ENCODE measurements at regions not wholly inside any gene's neighbourhood (a gene's known extent, or its start where the extent isn't known, plus 50 kb on each side); places are given as distances from the start of the nearest gene placed in this dataset.

DNA sequence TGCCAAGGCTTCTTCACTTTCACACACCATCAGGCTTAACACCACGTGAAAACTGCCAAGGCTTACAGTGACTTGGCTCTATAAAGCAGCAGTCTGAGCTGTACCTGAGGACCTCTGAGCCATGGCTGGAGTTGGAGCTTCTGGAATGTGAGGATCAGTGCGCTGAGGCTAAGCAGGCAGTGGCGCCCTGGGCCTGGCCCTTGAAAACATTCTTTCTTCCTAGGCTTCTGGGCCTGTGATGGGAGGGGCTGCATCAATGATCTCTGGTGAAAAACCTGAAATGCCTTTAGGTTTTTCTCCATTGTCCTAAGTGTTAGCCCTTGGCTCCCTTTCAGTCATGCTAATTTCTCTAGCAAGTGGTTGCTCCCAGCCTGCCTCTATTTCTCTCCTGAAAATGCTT, 192.5 kb upstream of the PCDH20 start:
- no peak overlapping the region for H4K5ac ChIP-seq (ENCODE audit: low read depth, low read length)
- dilution Hi-C loops (cut with HindIII; ENCODE audit: low sequenced_read_pairs, unreplicated experiment) (no loop called here), in situ Hi-C loops (cut with MboI; ENCODE audit: low sequenced_read_pairs) (no loop called here), intact Hi-C loops (cut with micrococcal nuclease) (no loop called here)
- H3K27ac ChIP-seq (ENCODE audit: insufficient read depth, low read length): no peak overlapping the region
- H3K14ac ChIP-seq (replicated peaks; ENCODE audit: low read depth, low read length): no peak overlapping the region
- H2BK15ac ChIP-seq (ENCODE audit: low read depth, low read length): no peak overlapping the region
- H3K23ac ChIP-seq (ENCODE audit: low read depth, low read length): no peak overlapping the region
- H3K27me3 ChIP-seq (ENCODE audit: control insufficient read depth, insufficient read depth, low read length): no peaks in the 10 kb centered on the region
- H2AFZ ChIP-seq (replicated peaks; ENCODE audit: low read length, poor library complexity): no peak overlapping the region
- H4K91ac ChIP-seq (ENCODE audit: insufficient read depth, low read depth, low read length): no peak overlapping the region
- WGBS, 2 experiments (ENCODE audit: extremely low coverage in 2 of 2, insufficient read length in 1 of 2): no CpG with 5 or more reads among the region's 3 CpGs
- BruUV-seq (replicated peaks): no TSS peak
- H3K4me3 ChIP-seq (ENCODE audit: insufficient read depth, low read depth, low read length): no peak overlapping the region
- no peak overlapping the region for H3K56ac ChIP-seq (ENCODE audit: extremely low read depth, insufficient read depth, low read length)
- TF ChIP-seq CHD1 (IDR thresholded peaks at IDR 0.05; ENCODE audit: low read depth, low read length): no peak
- no peak for TF ChIP-seq RAD21 (IDR thresholded peaks at IDR 0.05; ENCODE audit: low read length)
- TF ChIP-seq MAFK (IDR thresholded peaks at IDR 0.05; ENCODE audit: low read depth, low read length): no peak
- TF ChIP-seq USF2 (IDR thresholded peaks at IDR 0.05; ENCODE audit: low read depth, low read length): no peak
- TF ChIP-seq MAZ (IDR thresholded peaks at IDR 0.05; ENCODE audit: borderline replicate concordance, low read depth, low read length): no peak
- no peak for TF ChIP-seq CEBPB (IDR thresholded peaks at IDR 0.05; ENCODE audit: low read depth, low read length)
- TF ChIP-seq NFE2L2 (IDR thresholded peaks at IDR 0.05; ENCODE audit: low read depth, low read length): no peak
- TF ChIP-seq RFX5 (IDR thresholded peaks at IDR 0.05; ENCODE audit: low read depth, low read length): no peak
- no peak for TF ChIP-seq MXI1 (IDR thresholded peaks at IDR 0.05; ENCODE audit: borderline replicate concordance, low read depth, low read length)
- TF ChIP-seq RCOR1 (IDR thresholded peaks at IDR 0.05; ENCODE audit: insufficient replicate concordance, low read length): no peak
- TF ChIP-seq FOS (IDR thresholded peaks at IDR 0.05; ENCODE audit: low read depth, low read length): no peak
- TF ChIP-seq, protein P1, sequence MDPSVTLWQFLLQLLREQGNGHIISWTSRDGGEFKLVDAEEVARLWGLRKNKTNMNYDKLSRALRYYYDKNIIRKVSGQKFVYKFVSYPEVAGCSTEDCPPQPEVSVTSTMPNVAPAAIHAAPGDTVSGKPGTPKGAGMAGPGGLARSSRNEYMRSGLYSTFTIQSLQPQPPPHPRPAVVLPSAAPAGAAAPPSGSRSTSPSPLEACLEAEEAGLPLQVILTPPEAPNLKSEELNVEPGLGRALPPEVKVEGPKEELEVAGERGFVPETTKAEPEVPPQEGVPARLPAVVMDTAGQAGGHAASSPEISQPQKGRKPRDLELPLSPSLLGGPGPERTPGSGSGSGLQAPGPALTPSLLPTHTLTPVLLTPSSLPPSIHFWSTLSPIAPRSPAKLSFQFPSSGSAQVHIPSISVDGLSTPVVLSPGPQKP (IDR thresholded peaks at IDR 0.05; ENCODE audit: borderline replicate concordance, low read depth, low read length): no peak
- no peak for TF ChIP-seq POLR2A (IDR thresholded peaks at IDR 0.05; ENCODE audit: low read depth, low read length)
- no peak for TF ChIP-seq CTCF (conservative IDR thresholded peaks at IDR 0.05; ENCODE audit: low read depth, low read length)
- TF ChIP-seq SMC3 (IDR thresholded peaks at IDR 0.05; ENCODE audit: low read depth, low read length): no peak
- TF ChIP-seq BHLHE40 (IDR thresholded peaks at IDR 0.05; ENCODE audit: low read depth, low read length): no peak
- H3K36me3 ChIP-seq (ENCODE audit: control insufficient read depth, insufficient read depth, low read length): no peaks in the 10 kb centered on the region
- no peak overlapping the region for H2BK120ac ChIP-seq (ENCODE audit: low read depth, low read length)
- H3K4me1 ChIP-seq (ENCODE audit: control insufficient read depth, insufficient read depth, low read length): no peaks in the 10 kb centered on the region
- CTCF ChIA-PET: no interaction called here
- H3K9me3 ChIP-seq (ENCODE audit: control insufficient read depth, insufficient read depth, low read length): peaks cover 8% of the 10 kb centered on the region
- H2BK20ac ChIP-seq (ENCODE audit: low read depth, low read length): no peak overlapping the region
- DNase-seq (no peak), ATAC-seq (ENCODE audit: low read depth) (no peak)
- H4K20me1 ChIP-seq (ENCODE audit: insufficient read depth, low read length): no peaks in the 10 kb centered on the region
- H3K9me1 ChIP-seq (ENCODE audit: insufficient read depth, low read length): no peaks in the 10 kb centered on the region
- no peak overlapping the region for H2BK5ac ChIP-seq (ENCODE audit: low read depth, low read length, poor library complexity, severe bottlenecking)
- POLR2A ChIA-PET (ENCODE audit: unreplicated experiment): no interaction called here
- H3K4ac ChIP-seq (ENCODE audit: low read depth, low read length): no peak overlapping the region
- H4K8ac ChIP-seq (ENCODE audit: low read depth in 2 of 2, low read length in 2 of 2): no peak overlapping the region
- no peak overlapping the region for H3K9ac ChIP-seq (ENCODE audit: low read depth, low read length)
- no peak overlapping the region for H3K18ac ChIP-seq (ENCODE audit: low read depth, low read length)
- H2AK5ac ChIP-seq (ENCODE audit: low read depth, low read length): no peak overlapping the region
- H2AK9ac ChIP-seq (replicated peaks; ENCODE audit: low read depth, low read length, poor library complexity): no peak overlapping the region
- H3K4me2 ChIP-seq (ENCODE audit: low read depth, low read length): no peak overlapping the region
- H3K79me1 ChIP-seq (ENCODE audit: low read depth in 1 of 2, low read length in 2 of 2): no peaks in the 10 kb centered on the region
